Keratinocyte (primary cell): ENCODE measurements at regions not wholly inside any gene's neighbourhood (a gene's known extent, or its start where the extent isn't known, plus 50 kb on each side); places are given as distances from the start of the nearest gene placed in this dataset.

Experiments
- DNase-seq: peaks from one replicate; pipeline ENCODE4 v3.0.0-alpha.2; 2011; ENCODE audit warnings: low read depth, missing footprints, low spot score
- FAIRE-seq: peaks from 2 replicates; lab custom pipeline; 2011; peaks lifted over from hg19 to GRCh38; lab: Jason Lieb, UNC
- H2AFZ ChIP-seq: 2 replicates; pipeline ENCODE4 v1.6.0; 2012; ENCODE audit warnings: low read length, control low read depth, inconsistent platforms; ENCODE audit not compliant: control insufficient read depth
- H3K27ac ChIP-seq: 2 replicates; pipeline ENCODE4 v1.5.1; 2011; ENCODE audit warnings: low read length; ENCODE audit not compliant: control insufficient read depth, insufficient read depth
- H3K27me3 ChIP-seq: 3 replicates; pipeline ENCODE4 v1.6.0; 2011; ENCODE audit warnings: low read length; ENCODE audit not compliant: control insufficient read depth, insufficient read depth; ENCODE audit errors: extremely low read depth
- H3K36me3 ChIP-seq, 2 experiments: 2 replicates in 1 of 2; 3 replicates in 1 of 2; pipeline ENCODE4 v1.5.1; 2011; ENCODE audit warnings: low read length in 2 of 2, mild to moderate bottlenecking in 1 of 2; ENCODE audit not compliant: control insufficient read depth in 2 of 2, insufficient read depth in 2 of 2; ENCODE audit errors: extremely low read depth in 1 of 2
- H3K4me1 ChIP-seq: 3 replicates; pipeline ENCODE4 v1.5.1; 2011; ENCODE audit warnings: low read length; ENCODE audit not compliant: control insufficient read depth, insufficient read depth; ENCODE audit errors: extremely low read depth
- H3K4me2 ChIP-seq: 3 replicates; pipeline ENCODE4 v1.6.0; 2011; ENCODE audit warnings: low read depth, low read length; ENCODE audit not compliant: control insufficient read depth, insufficient read depth; ENCODE audit errors: extremely low read depth
- H3K4me3 ChIP-seq, 3 experiments: fragments of 200-600 bp in 1 of 3; sonication (generic) in 1 of 3; 2 replicates in 2 of 3; 3 replicates in 1 of 3; pipeline ENCODE4 v1.5.1; 2011 to 2016; ENCODE audit warnings: low read length in 3 of 3, mild to moderate bottlenecking in 3 of 3, control low read depth in 2 of 3, inconsistent platforms in 1 of 3, low read depth in 1 of 3, mixed read lengths in 1 of 3, mixed run types in 1 of 3, moderate library complexity in 1 of 3; ENCODE audit not compliant: control insufficient read depth in 2 of 3, insufficient read depth in 2 of 3; ENCODE audit errors: extremely low read depth in 1 of 3
- H3K79me2 ChIP-seq: 2 replicates; pipeline ENCODE4 v1.6.0; 2012; ENCODE audit warnings: low read length; ENCODE audit not compliant: control insufficient read depth, insufficient read depth
- H3K9ac ChIP-seq: 3 replicates; pipeline ENCODE4 v1.6.0; 2011; ENCODE audit warnings: low read length; ENCODE audit not compliant: control insufficient read depth, insufficient read depth; ENCODE audit errors: extremely low read depth
- H3K9me1 ChIP-seq: 3 replicates; pipeline ENCODE4 v1.6.0; 2011; ENCODE audit warnings: low read length; ENCODE audit not compliant: control insufficient read depth, insufficient read depth; ENCODE audit errors: extremely low read depth
- H3K9me3 ChIP-seq: 2 replicates; pipeline ENCODE4 v1.5.1; 2012; ENCODE audit warnings: low read depth, low read length; ENCODE audit not compliant: control insufficient read depth
- H4K20me1 ChIP-seq: 3 replicates; pipeline ENCODE4 v1.6.0; 2011; ENCODE audit warnings: low read length; ENCODE audit not compliant: control insufficient read depth, insufficient read depth; ENCODE audit errors: extremely low read depth
- EZH2 ChIP-seq: IDR thresholded peaks from one replicate; pipeline ENCODE4 v1.6.1; 2012; ENCODE audit warnings: inconsistent platforms, mild to moderate bottlenecking, low read length, moderate library complexity
- dilution Hi-C: fragments of 300-500 bp; cut with MboI; formaldehyde crosslinking; loops from one replicate; pipeline ENCODE4 v1.7.0; 2020; ENCODE audit warnings: low sequenced_read_pairs; ENCODE audit not compliant: extremely low pct_ligation_motif_present
- TF ChIP-seq, protein P1 (sequence below), 3 experiments: IDR thresholded peaks in 1 of 3; conservative IDR thresholded peaks in 1 of 3; optimal IDR thresholded peaks in 1 of 3; 2 replicates in 2 of 3; 3 replicates in 1 of 3; pipeline versions ENCODE3 to v1.5.1; 2011; ENCODE audit warnings: low read length in 3 of 3, mild to moderate bottlenecking in 3 of 3, moderate library complexity in 2 of 3, control low read depth in 1 of 3, inconsistent platforms in 1 of 3; ENCODE audit not compliant: insufficient read depth in 2 of 3; ENCODE audit errors: extremely low read depth in 1 of 3

DNA sequence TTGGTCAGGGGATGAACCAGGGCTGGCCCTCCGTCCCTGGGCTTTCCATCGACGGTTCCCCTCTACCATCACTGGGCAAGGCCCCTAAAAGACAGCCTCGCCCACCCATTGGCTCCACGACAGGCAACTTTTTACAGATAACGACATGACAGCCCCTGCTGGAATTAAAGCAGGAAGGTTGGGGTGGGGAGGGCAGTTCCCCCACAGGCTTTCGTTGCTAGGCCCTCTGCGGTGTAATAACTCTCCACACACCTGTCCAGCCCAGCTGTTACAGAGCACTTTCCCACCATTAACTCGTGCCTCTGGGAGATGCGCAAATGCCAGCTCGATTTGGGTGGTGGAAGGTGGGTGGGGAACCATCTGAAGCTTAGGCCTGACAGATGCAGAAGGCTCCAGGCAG lies 264.2 kb upstream of the TLE3 start:
- FAIRE-seq, result no peak
- H3K36me3 ChIP-seq, result no peaks in the 10 kb centered on the region
- H3K9me3 ChIP-seq, result no peaks in the 10 kb centered on the region
- no peaks in the 10 kb centered on the region for H4K20me1 ChIP-seq
- H3K4me2 ChIP-seq, result no peak overlapping the region
- H3K27ac ChIP-seq, result no peak overlapping the region
- H3K9me1 ChIP-seq, result no peaks in the 10 kb centered on the region
- H3K4me3 ChIP-seq, result no peak overlapping the region
- no peak for DNase-seq
- dilution Hi-C loops, result no loop called here
- no peaks in the 10 kb centered on the region for H3K4me1 ChIP-seq
- peaks cover 23% of the 10 kb centered on the region for H3K27me3 ChIP-seq
- H3K79me2 ChIP-seq, result no peaks in the 10 kb centered on the region
- no peak for TF ChIP-seq EZH2
- TF ChIP-seq, protein P1, sequence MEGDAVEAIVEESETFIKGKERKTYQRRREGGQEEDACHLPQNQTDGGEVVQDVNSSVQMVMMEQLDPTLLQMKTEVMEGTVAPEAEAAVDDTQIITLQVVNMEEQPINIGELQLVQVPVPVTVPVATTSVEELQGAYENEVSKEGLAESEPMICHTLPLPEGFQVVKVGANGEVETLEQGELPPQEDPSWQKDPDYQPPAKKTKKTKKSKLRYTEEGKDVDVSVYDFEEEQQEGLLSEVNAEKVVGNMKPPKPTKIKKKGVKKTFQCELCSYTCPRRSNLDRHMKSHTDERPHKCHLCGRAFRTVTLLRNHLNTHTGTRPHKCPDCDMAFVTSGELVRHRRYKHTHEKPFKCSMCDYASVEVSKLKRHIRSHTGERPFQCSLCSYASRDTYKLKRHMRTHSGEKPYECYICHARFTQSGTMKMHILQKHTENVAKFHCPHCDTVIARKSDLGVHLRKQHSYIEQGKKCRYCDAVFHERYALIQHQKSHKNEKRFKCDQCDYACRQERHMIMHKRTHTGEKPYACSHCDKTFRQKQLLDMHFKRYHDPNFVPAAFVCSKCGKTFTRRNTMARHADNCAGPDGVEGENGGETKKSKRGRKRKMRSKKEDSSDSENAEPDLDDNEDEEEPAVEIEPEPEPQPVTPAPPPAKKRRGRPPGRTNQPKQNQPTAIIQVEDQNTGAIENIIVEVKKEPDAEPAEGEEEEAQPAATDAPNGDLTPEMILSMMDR (optimal IDR thresholded peaks at IDR 0.05 in 1 of 3, IDR thresholded peaks at IDR 0.05 in 1 of 3, conservative IDR thresholded peaks at IDR 0.05 in 1 of 3; ENCODE audit: extremely low read depth in 1 of 3, insufficient read depth in 2 of 3, low read length in 3 of 3), result no peak
- no peak overlapping the region for H3K9ac ChIP-seq
- no peak overlapping the region for H2AFZ ChIP-seq

DNA sequence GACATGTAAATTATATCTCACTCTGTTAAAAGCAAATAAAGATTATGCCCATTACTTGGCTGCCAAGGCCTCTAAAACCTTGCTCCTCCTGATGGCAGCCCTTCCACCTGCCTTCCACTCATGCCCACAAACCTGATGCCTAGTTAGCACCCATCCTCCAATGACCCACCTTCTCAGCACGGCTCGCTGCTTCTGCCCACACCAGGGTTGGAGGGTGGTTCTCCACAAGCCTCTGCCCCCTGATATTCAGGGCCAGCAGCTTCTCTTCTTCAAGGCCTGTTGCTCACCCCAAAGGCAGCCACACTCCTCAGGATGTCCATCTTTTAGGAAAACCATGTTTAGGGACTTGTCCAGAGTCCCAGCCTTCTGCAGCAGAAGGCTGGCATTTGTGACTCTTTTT lies 263.4 kb upstream of the TLE3 start:
- no peaks in the 10 kb centered on the region for H3K79me2 ChIP-seq
- no peak overlapping the region for H3K4me2 ChIP-seq
- no peak overlapping the region for H2AFZ ChIP-seq
- H3K9me3 ChIP-seq, result no peaks in the 10 kb centered on the region
- dilution Hi-C loops, result no loop called here
- no peak overlapping the region for H3K9ac ChIP-seq
- FAIRE-seq (no peak), DNase-seq (no peak)
- no peaks in the 10 kb centered on the region for H4K20me1 ChIP-seq
- no peak overlapping the region for H3K27ac ChIP-seq
- no peak overlapping the region for H3K4me3 ChIP-seq
- no peaks in the 10 kb centered on the region for H3K9me1 ChIP-seq
- no peaks in the 10 kb centered on the region for H3K4me1 ChIP-seq
- H3K27me3 ChIP-seq, result peaks cover 27% of the 10 kb centered on the region
- no peak for TF ChIP-seq EZH2
- no peaks in the 10 kb centered on the region for H3K36me3 ChIP-seq

DNA sequence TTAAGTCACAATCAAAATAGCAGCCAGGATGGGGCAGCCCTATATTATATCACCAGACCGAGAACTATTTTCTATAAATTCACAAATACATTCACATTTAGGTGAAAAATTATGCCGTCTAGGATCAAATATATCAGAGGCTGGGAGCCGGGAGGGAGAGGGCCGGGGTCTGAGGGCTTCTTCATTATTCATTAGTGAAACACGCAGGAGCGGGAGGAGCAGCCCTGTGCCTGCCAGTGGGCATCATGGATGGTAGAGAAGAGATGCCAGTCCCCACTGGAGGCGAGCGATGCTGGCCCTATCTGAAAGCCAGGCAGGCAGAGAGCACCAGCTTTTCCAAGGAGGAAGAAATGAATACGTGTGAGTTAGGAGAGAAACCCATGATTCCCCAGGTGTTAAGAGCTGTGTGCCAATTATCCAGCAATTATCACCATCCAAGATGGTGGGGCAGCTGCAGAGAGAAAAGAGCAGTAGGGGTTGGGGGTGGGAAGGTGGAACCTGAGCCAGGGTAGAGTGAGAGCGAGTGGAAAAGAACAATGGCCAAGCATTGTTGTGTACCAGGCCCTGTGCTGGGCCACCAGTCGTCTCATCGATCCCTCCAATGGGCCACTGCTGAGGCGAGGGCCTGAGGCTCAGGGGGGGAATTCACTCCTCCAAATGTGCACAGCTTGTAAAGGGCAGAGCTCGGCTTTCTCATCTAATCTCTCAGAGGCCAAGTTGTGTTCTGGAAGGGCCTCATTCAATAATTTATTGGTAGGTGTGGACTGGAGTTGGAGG lies 261.3 kb upstream of the TLE3 start:
- no peak for DNase-seq
- no peak for FAIRE-seq
- dilution Hi-C loops, result no loop called here

More for the DNA sequence above, 261.3 kb upstream of the TLE3 start:
- H3K9me1 ChIP-seq, result no peaks in the 10 kb centered on the region
- H3K4me1 ChIP-seq, result no peaks in the 10 kb centered on the region
- H3K4me3 ChIP-seq, result no peak overlapping the region
- peaks cover 43% of the 10 kb centered on the region for H3K27me3 ChIP-seq
- TF ChIP-seq EZH2, result no peak
- TF ChIP-seq, protein P1 (optimal IDR thresholded peaks at IDR 0.05 in 1 of 3, IDR thresholded peaks at IDR 0.05 in 1 of 3, conservative IDR thresholded peaks at IDR 0.05 in 1 of 3; ENCODE audit: extremely low read depth in 1 of 3, insufficient read depth in 2 of 3, low read length in 3 of 3), result no peak
- no peak overlapping the region for H3K4me2 ChIP-seq
- H3K27ac ChIP-seq, result no peak overlapping the region
- no peaks in the 10 kb centered on the region for H3K79me2 ChIP-seq
- no peak overlapping the region for H2AFZ ChIP-seq
- H4K20me1 ChIP-seq, result no peaks in the 10 kb centered on the region
- H3K36me3 ChIP-seq, result no peaks in the 10 kb centered on the region
- H3K9me3 ChIP-seq, result no peaks in the 10 kb centered on the region
- no peak overlapping the region for H3K9ac ChIP-seq
